GM21423 (cell line): ENCODE measurements at regions not wholly inside any gene's neighbourhood (a gene's known extent, or its start where the extent isn't known, plus 50 kb on each side); places are given as distances from the start of the nearest gene placed in this dataset.

Experiments
- ATAC-seq: cut with Tn5 transposase; IDR thresholded peaks from one replicate; pipeline ENCODE4 v1.9.1; 2021; ENCODE audit warnings: mild to moderate bottlenecking, moderate library complexity; ENCODE audit not compliant: unreplicated experiment

DNA sequence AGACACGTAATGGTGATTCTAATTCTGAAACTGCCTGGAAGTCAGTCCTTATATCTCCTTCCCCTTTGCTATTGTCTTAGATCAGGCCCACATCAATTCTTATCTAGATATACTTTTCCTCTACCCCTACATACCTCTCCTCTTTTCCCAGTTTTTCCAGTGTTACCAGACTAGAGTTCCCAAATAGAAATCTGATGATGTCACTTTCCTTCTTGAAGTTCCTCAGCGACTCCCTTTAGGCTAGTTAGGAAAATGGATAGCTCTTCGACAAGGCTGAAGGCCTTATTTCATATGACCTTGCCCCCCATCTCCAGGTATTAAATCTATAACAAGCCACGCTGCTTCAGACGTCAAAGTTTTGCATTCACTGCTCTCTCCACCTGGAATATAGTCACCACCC, 201.1 kb upstream of the ATP2B1 start:
- ATAC-seq = no peak

DNA sequence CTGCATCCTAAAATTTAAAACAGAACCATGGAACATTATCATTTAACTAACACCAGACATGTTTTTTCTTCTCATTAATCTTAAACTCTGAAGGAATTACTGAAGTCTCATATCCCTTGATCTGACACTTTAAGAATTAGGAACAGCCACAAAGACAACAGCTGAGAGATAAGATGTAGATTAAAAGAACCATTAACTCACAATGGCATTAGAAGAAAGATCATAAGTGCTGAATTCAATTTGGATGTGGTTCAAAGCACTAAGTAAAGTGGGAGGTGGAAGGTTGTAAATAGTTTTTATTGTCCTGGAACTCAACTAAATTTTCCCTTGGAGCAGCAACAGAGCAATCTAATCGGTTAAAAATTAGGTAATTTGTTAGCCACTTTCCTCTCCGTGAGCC, 199.0 kb upstream of the ATP2B1 start:
- ATAC-seq = no peak

DNA sequence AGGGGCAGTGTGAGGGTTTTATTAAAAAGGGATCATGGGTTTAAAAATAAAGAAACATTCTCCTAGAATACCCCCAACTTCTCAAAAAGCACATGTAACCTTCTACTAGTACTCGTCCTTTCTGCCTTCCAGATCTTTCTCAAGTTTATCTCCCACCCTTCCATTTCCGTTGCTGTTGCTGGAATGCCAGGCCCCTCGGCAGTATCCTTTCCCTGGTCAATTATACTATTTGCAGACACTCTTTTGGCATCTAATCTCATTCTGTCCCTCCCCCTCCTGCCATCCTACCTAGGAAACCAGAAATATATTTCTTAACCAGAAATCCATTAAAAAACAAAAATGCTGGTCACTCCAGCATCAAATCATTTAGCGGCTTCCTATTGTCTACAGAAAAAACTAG, 198.2 kb upstream of the ATP2B1 start:
- no peak for ATAC-seq

DNA sequence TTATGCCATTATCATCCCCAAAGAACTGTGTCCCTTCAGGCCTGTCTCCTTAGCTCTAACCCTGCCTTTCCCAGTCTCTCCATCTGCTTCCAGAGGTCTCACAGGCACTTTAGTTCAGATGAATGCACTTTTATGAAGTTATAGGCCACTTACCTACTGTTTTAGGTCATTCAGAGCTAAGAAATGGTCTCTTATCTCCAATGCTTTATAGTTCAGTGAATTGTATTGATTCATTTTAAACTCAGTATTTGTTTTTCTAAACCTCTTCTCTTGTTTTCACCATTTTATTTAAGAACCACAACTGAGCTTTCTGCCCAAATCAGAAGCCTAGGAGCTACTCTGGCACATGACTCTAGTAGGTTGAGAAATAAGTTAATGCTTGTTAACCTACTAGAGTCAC, 197.5 kb upstream of the ATP2B1 start:
- ATAC-seq = no peak

DNA sequence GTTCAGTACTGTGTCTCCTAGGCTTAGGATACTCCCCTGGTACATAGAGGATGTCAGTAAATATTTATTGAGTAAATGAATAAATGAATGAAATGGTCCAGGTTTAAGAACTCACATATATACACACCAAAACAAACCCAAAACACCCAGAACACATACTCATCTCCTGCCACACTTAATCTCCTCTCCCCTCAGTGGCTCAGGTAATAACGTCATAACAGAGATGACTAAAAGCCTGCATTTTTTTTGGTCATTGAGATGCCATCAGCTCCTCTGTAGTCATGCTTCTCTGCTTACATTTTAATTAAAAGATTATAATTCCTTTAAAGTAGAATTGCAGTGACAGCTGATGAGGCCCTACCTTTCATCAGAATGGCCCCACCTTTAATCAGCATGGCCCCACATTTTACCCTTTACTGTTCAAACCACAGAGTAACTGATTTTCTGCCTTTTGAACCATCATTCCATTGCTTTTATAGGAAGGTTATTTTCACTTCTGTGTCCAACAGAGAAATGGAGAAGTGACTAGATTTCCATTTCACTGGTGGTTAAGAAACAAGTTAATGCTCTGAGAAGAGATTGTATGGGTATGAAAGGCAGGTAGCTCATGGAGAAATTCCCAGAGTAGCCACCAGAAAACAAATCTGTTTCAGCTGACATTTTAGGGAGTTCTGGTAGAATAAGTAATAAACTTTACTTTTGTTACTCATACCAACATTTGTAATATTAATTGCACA, 193.4 kb upstream of the ATP2B1 start:
- no peak for ATAC-seq

DNA sequence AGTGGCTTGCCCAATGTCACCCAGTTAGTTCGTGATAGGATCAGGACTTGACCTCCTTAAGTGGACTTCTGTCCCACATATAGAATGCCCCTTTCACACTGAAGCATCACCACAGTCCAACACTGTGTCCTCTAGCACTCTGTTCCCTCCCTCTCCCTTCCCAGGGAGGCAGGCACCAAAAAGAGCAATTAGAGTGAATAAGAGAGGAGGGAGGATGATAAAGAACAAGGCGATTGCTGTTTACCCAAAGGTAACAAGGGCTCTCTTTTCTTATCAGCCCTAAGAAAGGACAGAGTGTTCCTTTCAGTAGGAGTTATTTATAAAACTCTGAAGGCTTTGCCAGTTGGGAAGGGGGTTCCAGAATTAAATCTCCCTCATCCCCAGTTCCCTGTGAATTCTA, 192.7 kb upstream of the ATP2B1 start:
- ATAC-seq = no peak

DNA sequence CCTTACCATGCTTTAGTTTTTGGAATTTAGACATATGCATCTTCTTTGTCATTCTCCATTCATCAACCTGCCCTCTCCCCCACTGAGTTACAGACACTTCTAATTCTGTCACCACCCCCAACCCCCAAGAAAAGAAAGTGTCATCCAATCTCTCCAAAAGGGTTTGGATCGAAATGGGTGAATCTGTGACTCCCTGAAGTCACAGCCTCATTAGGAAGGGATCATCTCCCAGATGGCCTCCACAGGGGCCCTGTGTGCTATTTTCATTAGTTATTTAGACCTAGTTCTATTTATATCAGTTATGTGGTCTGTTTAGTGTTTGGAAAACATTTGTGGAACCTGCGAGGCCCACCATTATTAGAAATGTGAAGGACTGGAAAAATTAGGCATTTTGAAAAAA, 191.0 kb upstream of the ATP2B1 start:
- no peak for ATAC-seq

DNA sequence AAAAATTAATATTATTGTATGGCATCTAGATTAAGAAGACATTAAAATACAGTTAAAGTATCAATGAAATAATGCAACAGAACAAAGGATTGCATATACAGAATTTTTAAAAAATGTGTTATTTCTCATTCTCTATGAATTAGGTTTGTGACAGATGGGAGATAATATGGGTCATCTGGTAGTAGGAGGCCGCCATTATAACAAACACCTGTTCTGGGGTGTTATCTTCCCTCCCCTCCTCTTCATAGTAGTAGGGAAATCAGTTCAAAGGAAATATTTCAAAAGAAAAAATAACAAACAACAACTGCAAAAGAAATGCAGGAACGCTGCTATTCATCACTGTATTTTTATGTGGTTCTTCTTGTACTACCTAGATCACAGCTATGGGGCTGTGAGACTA, 187.0 kb upstream of the ATP2B1 start:
- no peak for ATAC-seq

DNA sequence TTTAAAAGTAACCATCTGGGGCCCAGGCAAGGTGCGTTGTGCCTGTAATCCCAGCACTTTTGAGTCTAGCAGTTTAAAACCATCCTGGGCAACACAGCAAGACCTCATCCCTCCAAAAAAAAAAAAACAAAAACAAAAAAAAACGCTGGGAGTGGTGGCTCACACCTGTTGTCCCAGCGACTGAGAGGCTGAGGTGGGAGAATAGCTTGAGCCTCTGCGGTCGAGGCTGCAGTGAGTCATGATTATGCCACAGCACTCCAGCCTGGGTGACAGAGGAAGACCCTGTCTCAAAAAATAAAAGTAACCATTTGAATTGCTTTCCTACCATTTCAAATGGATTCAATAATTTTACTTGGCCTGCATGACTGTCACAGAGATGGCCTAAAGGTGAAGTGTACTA, 186.5 kb upstream of the ATP2B1 start:
- ATAC-seq = no peak

DNA sequence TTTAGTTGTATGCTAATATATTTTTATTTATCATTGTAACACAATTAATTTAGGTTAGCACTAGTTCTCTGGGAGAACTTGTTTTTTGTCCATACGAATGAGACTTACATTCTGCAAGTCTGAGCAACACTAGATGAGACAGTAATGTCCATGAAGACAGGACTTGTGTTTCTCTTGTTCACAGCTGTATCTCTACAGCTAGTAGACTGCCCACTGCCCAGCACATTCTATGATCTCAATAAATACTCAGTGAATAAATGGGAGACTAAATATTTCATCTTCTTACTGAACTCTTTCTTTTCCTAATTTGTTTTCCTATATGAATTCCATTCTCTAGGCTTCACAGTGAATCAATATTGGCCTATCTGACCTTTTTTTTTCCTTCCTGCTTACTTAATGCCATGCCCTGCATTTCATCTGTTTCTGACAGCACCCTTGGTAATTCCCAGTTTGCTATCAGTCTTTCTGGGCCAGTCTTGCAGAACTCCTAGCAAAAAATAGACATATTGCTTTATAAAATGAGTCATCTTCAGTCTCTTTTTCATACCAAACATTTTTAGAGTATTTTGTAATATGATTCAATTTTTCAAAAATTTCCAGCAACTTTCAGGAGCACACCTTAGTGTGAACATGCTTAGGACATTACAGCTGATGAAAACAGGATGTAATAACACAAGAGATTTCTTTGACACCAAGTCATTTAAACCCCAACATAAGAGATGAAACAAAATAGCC, 185.5 kb upstream of the ATP2B1 start:
- ATAC-seq = no peak

DNA sequence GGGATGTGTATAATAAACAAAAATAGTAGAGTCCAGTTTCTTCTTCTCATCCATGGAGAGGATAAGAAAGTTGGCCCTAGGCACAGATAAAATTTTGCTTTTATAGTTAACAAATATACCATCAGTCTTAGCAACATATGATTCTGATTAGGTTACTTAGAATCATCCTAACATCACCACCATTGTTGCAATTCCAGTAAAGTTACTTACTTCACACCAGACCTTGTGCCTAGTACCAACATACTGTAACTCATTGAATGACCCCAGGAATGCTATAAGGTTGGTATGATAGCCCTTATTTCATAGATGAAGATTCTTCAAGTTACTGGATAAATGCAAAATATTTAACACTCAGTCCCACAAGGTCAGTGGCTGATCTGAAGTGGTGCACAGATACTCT, 183.8 kb upstream of the ATP2B1 start:
- no peak for ATAC-seq

DNA sequence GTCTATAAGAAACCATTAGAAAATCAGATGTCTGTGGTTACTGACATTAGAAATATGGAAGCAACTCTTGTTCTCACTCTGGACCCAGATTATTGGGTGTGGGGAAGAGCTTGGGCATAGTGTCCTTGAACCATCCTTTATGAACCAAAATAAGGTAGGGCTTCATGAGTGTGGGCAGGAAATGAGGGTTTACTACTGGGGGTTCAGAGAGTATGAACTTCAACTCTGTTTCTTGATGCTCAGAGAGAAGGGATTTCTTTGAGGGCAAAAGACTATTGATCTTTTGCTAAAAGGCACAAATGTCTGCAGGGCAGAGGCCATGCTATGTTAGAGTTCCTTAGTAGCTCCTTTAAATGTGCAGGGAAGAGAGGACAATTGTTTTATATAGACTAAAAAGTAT, 183.3 kb upstream of the ATP2B1 start:
- ATAC-seq = no peak

DNA sequence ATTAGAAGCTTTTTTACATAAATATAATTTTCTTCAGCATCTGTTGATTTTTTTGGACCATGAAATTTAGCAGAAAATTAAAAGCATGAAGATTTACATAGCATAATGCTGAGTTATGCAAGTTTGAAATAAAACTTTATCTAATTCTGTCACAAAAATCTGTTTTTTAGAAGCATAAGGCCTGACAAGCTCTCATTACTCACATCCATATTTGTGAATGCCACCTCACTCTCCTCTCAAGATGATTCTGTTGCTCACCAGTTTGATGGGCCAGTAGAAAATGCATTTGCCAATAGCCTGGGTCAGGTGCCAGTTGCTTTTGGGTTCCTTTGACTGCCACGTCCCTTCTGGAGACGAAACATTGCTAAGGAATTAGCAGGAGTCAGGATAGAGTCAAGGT, 181.5 kb upstream of the ATP2B1 start:
- ATAC-seq = no peak

DNA sequence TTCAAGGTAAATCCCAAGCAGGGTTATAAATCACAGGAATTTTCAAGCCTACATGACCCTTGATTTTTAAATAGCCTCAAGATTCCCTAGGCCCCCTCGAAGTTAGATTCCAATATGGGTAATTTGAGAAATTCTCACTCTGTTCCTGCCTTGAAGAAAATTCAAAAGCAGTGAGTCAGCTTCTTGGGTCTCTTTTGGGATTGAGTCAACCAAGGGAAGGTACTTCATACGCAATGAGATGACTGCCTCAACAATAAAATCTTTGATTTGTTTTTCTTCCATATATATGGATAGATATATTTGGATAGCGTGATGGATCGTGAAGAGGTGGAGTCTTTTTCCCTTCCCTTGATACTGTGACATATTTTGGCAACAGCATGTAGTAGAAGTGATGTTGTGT, 180.4 kb upstream of the ATP2B1 start:
- no peak for ATAC-seq

DNA sequence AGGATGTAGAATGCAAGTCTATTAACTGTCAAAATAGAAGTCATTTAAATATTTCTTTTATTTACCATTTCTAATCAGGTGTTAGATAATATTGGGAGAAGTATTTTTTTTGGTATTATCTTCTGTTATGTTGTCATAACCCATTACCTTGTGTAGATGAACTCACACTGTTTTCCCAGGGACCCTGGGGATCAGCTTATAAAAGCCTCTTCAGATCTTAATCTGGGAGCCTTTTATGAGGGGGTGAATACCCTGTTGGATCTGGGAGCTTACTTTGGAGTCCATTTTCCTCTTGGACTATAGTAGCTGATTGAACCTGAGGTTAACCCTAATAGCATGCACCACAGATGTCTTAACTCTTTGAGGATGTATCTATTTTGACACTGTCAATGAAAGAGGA, 176.3 kb upstream of the ATP2B1 start:
- no peak for ATAC-seq

DNA sequence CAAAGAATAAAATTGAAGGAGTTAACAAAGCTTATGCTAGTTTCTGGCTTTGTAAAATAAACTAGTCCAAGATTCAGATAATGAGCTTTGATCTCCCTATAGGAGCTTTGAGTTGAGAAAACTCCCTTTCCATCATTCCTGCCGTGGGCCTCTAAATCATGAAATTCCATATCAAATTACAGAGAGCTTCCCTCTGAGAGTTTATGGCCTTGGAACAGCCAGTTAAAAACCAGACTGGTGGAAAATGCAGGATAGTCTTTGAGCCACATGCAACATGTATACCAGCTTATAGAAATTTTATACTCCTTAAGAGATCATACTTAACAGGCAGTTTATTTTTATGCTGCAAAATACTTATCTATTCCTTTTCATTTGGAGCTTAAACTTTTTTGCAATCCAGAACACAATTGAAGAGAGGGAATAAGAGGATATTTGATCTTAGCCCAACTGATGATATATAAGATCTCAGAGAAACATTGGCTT, 175.8 kb upstream of the ATP2B1 start:
- no peak for ATAC-seq

DNA sequence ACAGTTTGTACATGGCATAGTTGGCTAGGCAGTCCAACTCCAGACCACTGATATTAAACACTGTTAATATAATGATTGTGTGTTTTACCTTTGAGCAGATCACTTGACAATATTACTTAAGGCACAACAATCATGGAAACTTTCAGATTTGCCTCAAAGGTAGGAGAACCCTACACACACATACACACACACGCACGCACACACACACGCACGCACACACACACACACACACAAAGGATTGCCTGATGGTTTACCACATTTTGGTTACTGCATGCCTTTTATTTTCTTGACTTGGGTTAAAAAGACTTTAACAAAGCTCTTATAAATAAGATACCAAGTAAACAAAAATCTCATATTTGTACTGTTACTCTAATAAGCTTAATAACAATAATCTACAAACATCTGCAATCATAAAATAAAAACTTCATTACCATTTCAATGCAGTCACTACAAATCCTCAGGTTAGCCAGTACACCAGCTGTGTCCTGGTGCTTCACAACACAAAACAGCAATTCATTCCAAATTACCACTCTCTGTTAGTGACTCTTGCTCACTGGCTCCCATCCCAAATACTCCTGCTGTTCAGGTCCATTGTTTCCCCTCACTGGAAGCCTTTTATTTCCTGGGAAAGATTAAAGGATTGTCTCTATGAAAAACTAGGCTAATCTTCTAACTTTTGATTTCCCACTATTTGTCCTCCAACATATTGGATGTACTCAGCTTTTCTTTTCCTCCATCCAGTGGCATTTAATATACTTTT, 175.2 kb upstream of the ATP2B1 start:
- ATAC-seq = no peak

DNA sequence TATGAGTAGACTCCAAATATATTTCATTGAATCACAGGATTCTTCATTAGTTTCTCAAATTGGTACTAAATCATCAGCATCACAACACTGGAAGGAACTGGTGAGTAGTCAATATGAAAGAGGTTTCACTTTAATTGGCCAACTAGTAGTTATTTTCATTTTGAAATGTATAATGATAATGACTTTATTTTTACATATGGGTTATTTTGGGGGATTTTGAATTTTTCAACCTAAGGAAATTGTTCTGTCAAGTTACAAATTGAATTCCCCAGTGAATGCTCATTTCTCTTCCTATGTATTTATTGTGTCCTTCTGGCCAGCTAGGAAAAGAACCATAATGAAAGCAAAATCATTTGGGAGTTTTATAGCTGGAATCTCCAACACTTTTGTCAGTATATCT, 174.2 kb upstream of the ATP2B1 start:
- no peak for ATAC-seq

DNA sequence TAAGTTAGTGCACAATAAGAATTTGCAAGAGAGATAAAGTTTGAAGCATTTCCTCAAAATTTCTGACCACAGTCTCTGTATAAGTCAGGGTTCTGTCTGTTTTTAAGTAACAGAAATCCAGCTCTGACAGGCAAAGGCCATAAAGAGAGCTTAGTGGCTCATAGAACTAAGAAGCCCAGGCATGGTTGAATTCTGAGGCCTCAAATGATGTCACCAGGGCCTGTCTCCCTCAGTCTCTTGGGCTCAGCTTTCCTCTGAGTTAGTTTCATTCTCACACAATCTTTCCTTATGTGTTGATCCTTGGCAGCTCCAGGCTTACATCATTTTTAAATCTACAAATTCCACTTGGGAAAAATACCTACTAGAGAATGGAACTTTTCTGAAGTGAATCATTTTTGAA, 173.4 kb upstream of the ATP2B1 start:
- peak; percentile 41 for ATAC-seq

DNA sequence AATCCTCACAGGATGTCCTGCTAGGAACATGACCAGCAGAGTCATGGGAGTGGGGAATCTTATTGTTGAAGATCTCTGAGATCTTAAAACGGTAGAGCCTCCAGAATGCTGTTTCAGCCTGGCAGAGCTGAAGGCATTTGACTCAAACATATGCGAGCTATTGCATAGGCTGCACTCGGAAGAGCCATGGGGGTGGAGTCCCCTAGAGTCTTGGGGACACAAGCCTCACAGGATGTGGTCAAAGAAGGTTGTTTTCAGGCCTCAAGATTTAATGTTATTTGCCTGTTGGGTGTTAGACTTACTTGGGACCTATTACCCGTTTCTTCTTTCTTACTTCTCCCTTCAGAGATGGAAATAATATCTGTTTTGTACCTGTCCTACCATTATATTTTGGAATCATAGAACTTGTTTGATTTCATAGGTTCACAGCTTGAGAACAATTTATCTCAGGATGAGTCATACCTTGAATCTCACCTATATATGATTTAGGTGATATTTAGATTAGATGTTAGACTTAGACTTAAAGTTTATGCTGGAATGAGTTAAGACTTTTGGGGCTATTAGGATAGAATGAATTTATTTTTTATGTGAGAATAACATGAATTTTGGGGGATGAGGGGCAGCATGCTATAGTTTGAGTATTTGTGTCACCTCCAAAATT, 172.2 kb upstream of the ATP2B1 start:
- ATAC-seq = peak; percentile 95

DNA sequence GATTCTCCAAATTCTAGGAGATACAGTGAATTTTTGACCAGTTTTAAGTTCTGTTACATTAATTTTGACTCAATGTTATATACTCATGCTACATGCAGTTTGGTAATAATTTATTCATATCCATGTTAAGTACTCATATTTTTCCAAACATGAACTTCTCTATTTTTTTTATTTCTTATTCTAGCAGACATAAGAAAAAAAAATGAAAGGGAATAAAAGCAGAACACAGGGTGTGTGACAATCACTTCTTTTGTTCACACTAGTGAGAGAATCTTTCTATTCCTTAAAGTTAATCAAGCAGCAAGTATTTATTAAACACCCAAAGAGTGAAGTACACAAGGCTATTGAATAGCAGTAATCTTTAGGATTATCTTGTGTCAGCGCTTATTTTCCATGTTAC, 171.1 kb upstream of the ATP2B1 start:
- no peak for ATAC-seq
